Endothelial cell of umbilical vein (primary cell): ENCODE measurements at regions not wholly inside any gene's neighbourhood (a gene's known extent, or its start where the extent isn't known, plus 50 kb on each side); places are given as distances from the start of the nearest gene placed in this dataset.

Experiments
- BruUV-seq: library from RNA; stranded (reverse); fragments of 400-500 nt; replicated peaks from 2 replicates; lab custom pipeline; 2021; lab: Mats Ljungman, UMichigan
- CTCF ChIA-PET: fragments of 300-600, 350-600 bp; sonication (Branson Sonifier 250); formaldehyde crosslinking; loops from one replicate; lab custom pipeline; 2021; ENCODE audit warnings: antibody characterized with exemption, inconsistent platforms; lab: Charles Lee
- POLR2A ChIA-PET: fragments of 300-600, 350-600 bp; sonication (Branson Sonifier 250); formaldehyde crosslinking; loops from one replicate; lab custom pipeline; 2021; ENCODE audit warnings: antibody characterized with exemption, inconsistent platforms; lab: Charles Lee
- DNase-seq: peaks from one replicate; pipeline ENCODE4 v3.0.0-alpha.2; 2011; ENCODE audit warnings: low read depth, low spot score
- FAIRE-seq: peaks from 2 replicates; lab custom pipeline; 2011; peaks lifted over from hg19 to GRCh38; lab: Jason Lieb, UNC
- H2AFZ ChIP-seq: 2 replicates; pipeline ENCODE4 v1.6.0; 2012; ENCODE audit warnings: low read depth, low read length, control low read depth, inconsistent platforms
- H3K27ac ChIP-seq: 2 replicates; pipeline ENCODE4 v1.5.1; 2011; ENCODE audit warnings: low read depth, mild to moderate bottlenecking, control low read depth, low read length, moderate library complexity; ENCODE audit not compliant: insufficient read depth
- H3K27me3 ChIP-seq, 2 experiments: 2 replicates each; pipeline versions ENCODE4 v1.6.0 to v1.6.1; 2011; ENCODE audit warnings: low read length in 2 of 2, mixed read lengths in 1 of 2; ENCODE audit not compliant: control insufficient read depth in 2 of 2, insufficient read depth in 2 of 2
- H3K36me3 ChIP-seq, 2 experiments: 2 replicates in 1 of 2; 3 replicates in 1 of 2; pipeline ENCODE4 v1.5.1; 2011; ENCODE audit warnings: low read length in 2 of 2, mild to moderate bottlenecking in 1 of 2, moderate library complexity in 1 of 2; ENCODE audit not compliant: control insufficient read depth in 2 of 2, insufficient read depth in 2 of 2; ENCODE audit errors: extremely low read depth in 1 of 2
- H3K4me1 ChIP-seq: 3 replicates; pipeline ENCODE4 v1.5.1; 2011; ENCODE audit warnings: mild to moderate bottlenecking, low read length; ENCODE audit not compliant: control insufficient read depth, insufficient read depth; ENCODE audit errors: extremely low read depth
- H3K4me2 ChIP-seq: 2 replicates; pipeline ENCODE4 v1.6.1; 2011; ENCODE audit warnings: low read length, control low read depth, mixed read lengths; ENCODE audit not compliant: insufficient read depth
- H3K4me3 ChIP-seq, 3 experiments: fragments of 200-600 bp in 1 of 3; sonication (generic), shearing (Covaris generic) in 1 of 3; replicated peaks in 1 of 3; 2 replicates each; pipeline ENCODE4 v1.5.1; 2011 to 2016; ENCODE audit warnings: control low read depth in 3 of 3, low read length in 3 of 3, mild to moderate bottlenecking in 2 of 3, inconsistent platforms in 1 of 3, low read depth in 1 of 3, moderate library complexity in 1 of 3; ENCODE audit not compliant: insufficient read depth in 1 of 3
- H3K79me2 ChIP-seq: 2 replicates; pipeline ENCODE4 v1.6.0; 2012; ENCODE audit warnings: low read length, inconsistent platforms; ENCODE audit not compliant: control insufficient read depth, insufficient read depth
- H3K9ac ChIP-seq: replicated peaks from 2 replicates; pipeline ENCODE3; 2011; ENCODE audit warnings: low read length, control low read depth; ENCODE audit not compliant: insufficient read depth; ENCODE audit errors: extremely low read depth
- H3K9me1 ChIP-seq: replicated peaks from 3 replicates; pipeline ENCODE4 v1.6.0; 2011; ENCODE audit warnings: mild to moderate bottlenecking, low read length; ENCODE audit not compliant: control insufficient read depth, insufficient read depth; ENCODE audit errors: extremely low read depth
- H3K9me3 ChIP-seq: replicated peaks from 2 replicates; pipeline ENCODE4 v1.5.1; 2012; ENCODE audit warnings: low read length, inconsistent platforms; ENCODE audit not compliant: control insufficient read depth, insufficient read depth
- H4K20me1 ChIP-seq: replicated peaks from 2 replicates; pipeline ENCODE3; 2011; ENCODE audit warnings: mild to moderate bottlenecking, low read length; ENCODE audit not compliant: control insufficient read depth, insufficient read depth; ENCODE audit errors: extremely low read depth
- EZH2 ChIP-seq: IDR thresholded peaks from 2 replicates; pipeline ENCODE4 v1.6.1; 2012; ENCODE audit warnings: borderline replicate concordance, low read depth, mild to moderate bottlenecking, moderate library complexity, low read length, inconsistent platforms; ENCODE audit not compliant: severe bottlenecking
- FOS ChIP-seq: IDR thresholded peaks from 2 replicates; pipeline ENCODE4 v1.6.1; 2011; ENCODE audit warnings: mild to moderate bottlenecking, low read length, moderate library complexity, borderline replicate concordance; ENCODE audit not compliant: insufficient read depth
- GATA2 ChIP-seq: IDR thresholded peaks from 2 replicates; pipeline ENCODE4 v1.7.0; 2011; ENCODE audit warnings: low read depth, mild to moderate bottlenecking, moderate library complexity, mixed read lengths, low read length; ENCODE audit not compliant: insufficient read length, insufficient read depth
- JUN ChIP-seq: IDR thresholded peaks from 2 replicates; pipeline ENCODE4 v1.6.1; 2011; ENCODE audit warnings: borderline replicate concordance, low read depth; ENCODE audit not compliant: insufficient read length, insufficient read depth
- MAX ChIP-seq: IDR thresholded peaks from 2 replicates; pipeline ENCODE4 v1.6.1; 2011; ENCODE audit not compliant: insufficient read depth, insufficient read length
- MYC ChIP-seq: IDR thresholded peaks from one replicate; pipeline ENCODE4 v1.6.1; 2011; ENCODE audit warnings: mild to moderate bottlenecking, low read depth, low read length
- POLR2A ChIP-seq: IDR thresholded peaks from 2 replicates; pipeline ENCODE4 v1.6.1; 2012; ENCODE audit warnings: low read depth, mild to moderate bottlenecking, control low read depth, low read length
- POLR2AphosphoS5 ChIP-seq: IDR thresholded peaks from 2 replicates; pipeline ENCODE4 v1.6.1; 2012; ENCODE audit warnings: low read depth, mild to moderate bottlenecking, control low read depth, low read length, moderate library complexity; ENCODE audit not compliant: insufficient read depth
- dilution Hi-C: fragments of 300-500 bp; cut with MboI; formaldehyde crosslinking; loops from one replicate; pipeline ENCODE4 v1.15.0; 2019; ENCODE audit warnings: low sequenced_read_pairs; ENCODE audit not compliant: extremely low pct_ligation_motif_present
- intact Hi-C: fragments of 100-400 bp; cut with micrococcal nuclease; formaldehyde crosslinking; loops from one replicate; pipeline ENCODE4 v1.10.0; 2022
- TF ChIP-seq, protein P1 (sequence below), 2 donors: IDR thresholded peaks; 1 replicate in 1 of 2; 2 replicates in 1 of 2; pipeline ENCODE4 v1.5.1; 2011; ENCODE audit warnings: low read length in 2 of 2, mild to moderate bottlenecking in 2 of 2, moderate library complexity in 2 of 2, control low read depth in 1 of 2, inconsistent platforms in 1 of 2, low read depth in 1 of 2; ENCODE audit not compliant: insufficient read depth in 1 of 2; ENCODE audit errors: extremely low read depth in 1 of 2

GRCh38 chr5:57586649-57587048, 104.0 kb upstream of the ACTBL2 start:
- POLR2A ChIA-PET, result no interaction called here
- no peak for DNase-seq
- TF ChIP-seq FOS, result no peak
- no peak for TF ChIP-seq POLR2AphosphoS5
- no peak for TF ChIP-seq POLR2A
- no peak for TF ChIP-seq EZH2
- TF ChIP-seq MAX, result no peak
- TF ChIP-seq JUN, result no peak
- TF ChIP-seq, protein P1, sequence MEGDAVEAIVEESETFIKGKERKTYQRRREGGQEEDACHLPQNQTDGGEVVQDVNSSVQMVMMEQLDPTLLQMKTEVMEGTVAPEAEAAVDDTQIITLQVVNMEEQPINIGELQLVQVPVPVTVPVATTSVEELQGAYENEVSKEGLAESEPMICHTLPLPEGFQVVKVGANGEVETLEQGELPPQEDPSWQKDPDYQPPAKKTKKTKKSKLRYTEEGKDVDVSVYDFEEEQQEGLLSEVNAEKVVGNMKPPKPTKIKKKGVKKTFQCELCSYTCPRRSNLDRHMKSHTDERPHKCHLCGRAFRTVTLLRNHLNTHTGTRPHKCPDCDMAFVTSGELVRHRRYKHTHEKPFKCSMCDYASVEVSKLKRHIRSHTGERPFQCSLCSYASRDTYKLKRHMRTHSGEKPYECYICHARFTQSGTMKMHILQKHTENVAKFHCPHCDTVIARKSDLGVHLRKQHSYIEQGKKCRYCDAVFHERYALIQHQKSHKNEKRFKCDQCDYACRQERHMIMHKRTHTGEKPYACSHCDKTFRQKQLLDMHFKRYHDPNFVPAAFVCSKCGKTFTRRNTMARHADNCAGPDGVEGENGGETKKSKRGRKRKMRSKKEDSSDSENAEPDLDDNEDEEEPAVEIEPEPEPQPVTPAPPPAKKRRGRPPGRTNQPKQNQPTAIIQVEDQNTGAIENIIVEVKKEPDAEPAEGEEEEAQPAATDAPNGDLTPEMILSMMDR (IDR thresholded peaks at IDR 0.05; ENCODE audit: extremely low read depth in 1 of 2, insufficient read depth in 1 of 2, low read depth in 1 of 2, low read length in 2 of 2), result no peak
- TF ChIP-seq MYC, result no peak
- TF ChIP-seq GATA2, result no peak
- Histone ChIP-seq H3K4me1 (no peaks in the 10 kb centered on the region), H3K36me3 (no peaks in the 10 kb centered on the region), H3K79me2 (no peaks in the 10 kb centered on the region), H2AFZ (no peak overlapping the region), H3K27me3 (no peaks in the 10 kb centered on the region), H3K9me3 (no peaks in the 10 kb centered on the region), H3K9me1 (no peaks in the 10 kb centered on the region), H3K9ac (no peak overlapping the region), H3K27ac (no peak overlapping the region), H3K4me2 (no peak overlapping the region), H3K4me3 (no peak overlapping the region), H4K20me1 (no peaks in the 10 kb centered on the region)
- intact Hi-C loops, result no loop called here
- BruUV-seq, result no TSS peak
- dilution Hi-C loops, result no loop called here
- no peak for FAIRE-seq
- CTCF ChIA-PET, result no interaction called here
